Pancreas (tissue), 10 donors: ENCODE measurements at regions not wholly inside any gene's neighbourhood (a gene's known extent, or its start where the extent isn't known, plus 50 kb on each side); places are given as distances from the start of the nearest gene placed in this dataset.

Source experiments
- ATAC-seq, 4 donors: fragments of 200-7000 bp; cut with Tn5 transposase; one replicate each; pipeline versions ENCODE4 v1.8.0 to v1.9.1; 2020; ENCODE audit warnings: mild to moderate bottlenecking in 4 of 4, moderate library complexity in 4 of 4
- DNase-seq, 6 donors: peaks; one replicate each; pipeline ENCODE4 v3.0.0-alpha.2; 2020
- FAIRE-seq: peaks from 2 replicates; lab custom pipeline; 2012; peaks lifted over from hg19 to GRCh38; lab: Jason Lieb, UNC
- H3K27ac ChIP-seq, 4 donors: fragments of 200-600 bp; sonication (generic); 1 replicate in 3 of 4; 2 replicates in 1 of 4; pipeline versions ENCODE4 v1.5.0 to v1.8.0; 2020
- H3K27me3 ChIP-seq, 4 donors: fragments of 200-600 bp; one replicate each; pipeline ENCODE4 v1.8.0; 2021
- H3K36me3 ChIP-seq, 3 donors: fragments of 200-600 bp; sonication (generic) in 1 of 3; one replicate each; pipeline versions ENCODE4 v1.5.0 to v1.8.0; 2020 to 2021
- H3K4me1 ChIP-seq, 3 donors: fragments of 200-600 bp; one replicate each; pipeline ENCODE4 v1.8.0; 2021
- H3K4me3 ChIP-seq, 4 donors: fragments of 200-600 bp; sonication (generic) in 2 of 4; one replicate each; pipeline versions ENCODE4 v1.5.0 to v1.8.0; 2020 to 2021
- H3K9me3 ChIP-seq, 4 donors: fragments of 200-600 bp; one replicate each; pipeline ENCODE4 v1.8.0; 2021
- CTCF ChIP-seq, 4 donors: fragments of 200-600 bp; sonication (generic) in 3 of 4; IDR thresholded peaks; one replicate each; pipeline versions ENCODE4 v1.5.0 to v1.8.0; 2021; ENCODE audit warnings: antibody characterized with exemption in 4 of 4
- WGBS, 2 donors: extraction: QIAGEN DNeasy Blood & Tissue Kit; methylation state at CpG; one replicate each; pipeline ENCODE4 v1.1.7; 2013; 5-methylcytosine and 5-hydroxymethylcytosine counted together
- intact Hi-C, 3 donors: fragments of 100-400 bp; cut with DNase I; formaldehyde crosslinking; loops; one replicate each; pipeline versions ENCODE4 v1.11.1 to v1.14.2; 2022
- donor health status: healthy with polysubstance abuse.
- donor health status: DM: no; HTN: no; CAD: no; lungs with moderate emphysema.
- donor health status: DM: no; HTN: no; CAD: no.
- donor health status: control.
- donor health status: control.
- donor health status: Bipolar disorder and iron deficiency.
- donor health status: DM: yes; HTN: yes; CAD: no.
- donor health status: DM: no; HTN: no; CAD: no.
- donor health status: DM: no; HTN: no; CAD: no.
- donor health status: DM: yes; HTN: yes; CAD: no.

DNA sequence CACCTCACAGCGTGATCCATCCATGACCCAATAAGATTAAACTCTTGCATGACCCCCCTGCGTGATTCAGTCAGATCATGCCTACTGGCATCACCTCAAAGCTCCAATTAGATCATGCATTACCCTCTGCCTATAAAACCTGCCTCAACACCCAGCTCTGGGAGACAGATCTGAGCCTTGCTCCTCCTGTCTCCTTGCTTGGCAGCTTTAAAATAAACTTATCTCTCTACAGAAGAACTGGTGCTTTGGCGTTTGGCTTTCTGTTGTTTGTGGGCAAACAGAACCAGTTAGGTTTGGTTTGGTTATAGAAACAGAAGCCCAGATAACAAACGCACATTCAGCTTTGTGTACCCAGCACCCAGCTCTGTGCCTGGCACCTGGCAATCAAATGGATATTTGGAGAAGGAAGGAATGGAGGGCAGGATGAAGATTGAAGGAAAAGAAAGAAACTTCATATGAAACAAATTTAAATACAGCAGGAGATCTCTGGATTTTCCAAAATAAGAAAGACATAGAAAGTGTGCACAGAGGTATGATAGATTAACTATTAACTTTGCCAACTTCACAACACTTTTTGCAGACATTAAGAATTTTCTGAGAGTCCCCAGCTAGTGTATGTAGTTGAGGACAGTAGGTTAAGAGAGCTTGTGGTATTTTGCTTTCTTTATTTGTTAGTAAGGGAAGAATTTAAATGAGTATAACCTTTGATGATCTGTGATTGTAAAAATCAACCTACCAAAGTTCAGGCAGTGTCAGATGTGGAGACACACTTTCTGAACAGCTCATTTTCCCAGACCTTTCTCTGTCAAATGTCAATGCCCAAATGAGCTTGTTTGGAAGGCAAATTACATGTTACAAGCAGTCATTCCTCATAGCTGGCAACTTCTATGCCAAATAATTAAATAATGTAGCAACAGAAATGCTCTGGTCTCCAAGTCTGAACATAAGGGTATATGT is 102.1 kb upstream of the ASTN2 start:
- no peak overlapping the region for H3K27ac ChIP-seq
- FAIRE-seq (no peak), ATAC-seq (peak in 3 of 4 donors; percentile 31 to 67 (median 58)), DNase-seq (no peak)
- no peaks in the 10 kb centered on the region for H3K36me3 ChIP-seq
- no peaks in the 10 kb centered on the region for H3K27me3 ChIP-seq
- peaks cover 0 to 7% (median 0%) of the 10 kb centered on the region in 3 donors for H3K4me1 ChIP-seq
- TF ChIP-seq CTCF (IDR thresholded peaks at IDR 0.05): no peak
- no peaks in the 10 kb centered on the region for H3K9me3 ChIP-seq
- intact Hi-C loops: no loop called here
- H3K4me3 ChIP-seq: no peak overlapping the region
- 31 to 32% methylated on average over 4 of the region's 4 CpGs for WGBS, 2 donors

GRCh38 chr9:117511852-117512481 is 97.1 kb upstream of the ASTN2 start:
- no peak for ATAC-seq

GRCh38 chr9:117496307-117496706 is 81.5 kb upstream of the ASTN2 start:
- WGBS, 2 donors: 90 to 92% methylated on average over 2 of the region's 2 CpGs
- Histone ChIP-seq H3K27me3 (no peaks in the 10 kb centered on the region), H3K9me3 (no peaks in the 10 kb centered on the region), H3K4me1 (peaks cover 3 to 8% (median 5%) of the 10 kb centered on the region in 3 donors), H3K27ac (no peak overlapping the region), H3K4me3 (no peak overlapping the region), H3K36me3 (no peaks in the 10 kb centered on the region)
- ATAC-seq (no peak), FAIRE-seq (no peak), DNase-seq (no peak)
- intact Hi-C loops: no loop called here
- no peak for TF ChIP-seq CTCF (IDR thresholded peaks at IDR 0.05)

More at GRCh38 chr9:117511852-117512481, 97.1 kb upstream of the ASTN2 start:
- WGBS, 2 donors: 67 to 77% methylated on average over 4 of the region's 4 CpGs
- DNase-seq (no peak), FAIRE-seq (no peak)
- H3K27ac ChIP-seq: no peak overlapping the region
- H3K36me3 ChIP-seq: no peaks in the 10 kb centered on the region
- intact Hi-C loops: no loop called here
- peaks cover 0 to 5% (median 0%) of the 10 kb centered on the region in 3 donors for H3K4me1 ChIP-seq
- H3K9me3 ChIP-seq: no peaks in the 10 kb centered on the region
- no peak overlapping the region for H3K4me3 ChIP-seq
- TF ChIP-seq CTCF (IDR thresholded peaks at IDR 0.05): no peak
- no peaks in the 10 kb centered on the region for H3K27me3 ChIP-seq

GRCh38 chr9:117494401-117495090 is 79.7 kb upstream of the ASTN2 start:
- WGBS, 2 donors: 17 to 21% methylated on average over 3 of the region's 3 CpGs
- no peaks in the 10 kb centered on the region for H3K36me3 ChIP-seq
- FAIRE-seq: no peak
- no peak for DNase-seq
- H3K27me3 ChIP-seq: no peaks in the 10 kb centered on the region
- no peak overlapping the region for H3K4me3 ChIP-seq
- peak in 2 of 4 donors; percentile 46 to 57 for ATAC-seq
- peaks cover 5 to 12% (median 8%) of the 10 kb centered on the region in 3 donors for H3K4me1 ChIP-seq
- no peak for TF ChIP-seq CTCF (IDR thresholded peaks at IDR 0.05)
- intact Hi-C loops: no loop called here
- H3K9me3 ChIP-seq: no peaks in the 10 kb centered on the region
- H3K27ac ChIP-seq: no peak overlapping the region
